Stimulated activated CD4-positive, alpha-beta T cell treated with anti-CD3 and anti-CD28 coated beads, Interleukin-4, amount 100 ng/mL, for 1 hour (primary cell): ENCODE measurements at regions not wholly inside any gene's neighbourhood (a gene's known extent, or its start where the extent isn't known, plus 50 kb on each side); places are given as distances from the start of the nearest gene placed in this dataset.
"Not testable (repeated sequence)": the region's sequence is repeated elsewhere in the genome, so short reads cannot be mapped to it uniquely, and the experiment has no call there.

Experiments used
- DNase-seq: peaks from one replicate; pipeline ENCODE4 v3.0.0-alpha.2; 2020

DNA sequence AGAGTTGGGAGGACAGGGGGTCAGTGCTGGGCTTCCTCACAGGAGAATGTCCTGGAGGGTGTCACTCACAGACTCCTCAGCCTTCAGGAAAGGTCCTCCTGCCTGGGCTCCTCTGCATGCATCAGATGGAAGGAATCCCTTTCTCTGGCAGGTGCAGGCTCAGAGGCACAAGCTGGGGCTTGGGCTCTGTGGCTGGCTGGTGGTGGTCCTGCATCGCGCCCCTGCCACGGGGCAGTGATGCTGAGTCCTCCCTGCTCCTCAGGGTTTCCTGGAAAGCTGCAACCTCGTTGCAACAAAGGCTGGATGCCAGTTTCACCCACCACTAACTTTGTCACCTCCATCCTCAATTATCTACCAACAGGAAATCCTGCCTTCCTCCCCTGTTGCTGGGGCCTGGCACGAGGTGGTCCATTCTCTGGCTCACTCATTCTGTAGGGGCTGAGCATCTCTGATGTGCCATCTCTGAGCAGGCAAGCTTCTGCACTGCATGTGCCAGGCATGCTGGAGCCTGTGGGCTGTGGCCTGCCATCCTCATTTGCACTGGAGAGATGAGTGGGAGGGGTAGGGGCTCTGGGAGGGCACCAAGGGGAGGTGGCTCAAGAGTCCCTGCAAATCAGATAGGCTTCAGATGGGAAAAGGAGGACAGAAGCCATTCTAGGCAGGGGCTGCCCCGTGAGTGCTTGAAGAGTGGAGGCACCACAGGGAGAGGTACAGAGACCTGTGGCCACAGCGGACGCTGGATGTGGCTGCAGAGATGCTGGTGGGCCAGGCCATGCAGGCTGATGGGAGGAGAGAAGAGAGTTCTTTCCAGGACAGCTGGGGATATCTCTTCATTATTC lies 272.6 kb upstream of the HS6ST1 start:
- no peak for DNase-seq

DNA sequence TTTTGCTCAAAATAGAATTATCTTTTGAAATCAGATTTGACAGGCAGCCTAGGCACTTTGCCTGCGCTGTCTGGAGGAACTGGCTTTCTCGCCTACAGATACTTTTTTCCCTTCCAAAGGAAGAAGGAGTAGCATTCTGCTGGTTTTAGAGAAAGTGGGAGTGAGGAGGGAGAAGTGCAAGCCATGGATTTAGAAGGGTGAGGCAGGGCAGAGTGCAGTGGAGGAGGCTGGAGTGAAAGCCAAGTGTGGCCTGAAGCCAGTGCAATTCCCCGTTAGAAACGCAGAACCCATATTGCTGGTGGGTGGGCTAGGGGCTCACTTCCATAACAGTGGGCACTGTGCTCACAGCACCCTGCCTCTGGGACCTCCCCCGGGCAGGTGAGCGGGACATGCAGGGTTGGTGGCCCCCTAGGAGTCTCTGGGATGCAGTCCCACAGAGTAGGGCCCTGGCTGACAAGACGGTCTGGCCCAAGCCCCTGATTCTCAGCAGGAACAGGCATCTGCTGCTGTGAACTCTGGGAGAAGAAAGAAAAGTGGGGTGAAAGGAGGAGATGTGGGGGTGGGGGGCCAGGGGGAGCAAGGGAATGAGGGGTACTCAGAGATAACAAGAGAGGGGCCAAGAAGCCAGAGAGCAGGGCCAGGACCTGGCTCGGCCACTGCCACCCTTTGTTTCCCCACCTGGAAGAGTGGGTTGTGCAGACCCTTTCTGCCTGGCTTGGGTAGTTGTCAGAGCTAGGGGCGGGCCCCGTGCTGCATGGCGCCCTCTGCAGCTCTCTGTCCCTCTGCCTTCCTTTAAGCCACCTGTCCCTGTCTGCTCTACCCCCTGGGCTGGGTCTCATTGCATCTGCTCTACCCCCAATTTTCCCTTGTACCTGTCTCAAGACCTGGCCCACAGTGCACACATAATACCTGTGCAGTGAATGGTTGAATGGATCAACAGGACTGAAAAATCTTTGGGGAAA lies 273.5 kb upstream of the HS6ST1 start:
- DNase-seq, result no peak

DNA sequence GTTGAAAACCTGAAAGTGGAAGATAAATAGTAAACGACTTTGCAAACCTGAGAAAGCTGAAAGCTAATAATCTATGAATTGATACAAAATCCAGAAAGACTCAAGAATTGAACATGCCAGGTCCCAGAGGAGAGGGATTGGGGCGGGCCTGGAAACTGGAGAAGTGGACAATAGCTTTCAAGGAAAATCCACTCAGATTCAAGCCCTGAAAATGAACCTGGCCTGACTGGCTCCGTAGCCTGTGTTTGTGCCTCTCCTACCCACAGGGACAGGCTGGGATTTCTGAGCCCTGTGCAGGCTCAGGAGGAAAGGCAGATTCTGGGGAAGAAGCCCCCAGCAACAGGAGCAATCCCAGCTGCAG lies 274.8 kb upstream of the HS6ST1 start:
- DNase-seq, result no peak

DNA sequence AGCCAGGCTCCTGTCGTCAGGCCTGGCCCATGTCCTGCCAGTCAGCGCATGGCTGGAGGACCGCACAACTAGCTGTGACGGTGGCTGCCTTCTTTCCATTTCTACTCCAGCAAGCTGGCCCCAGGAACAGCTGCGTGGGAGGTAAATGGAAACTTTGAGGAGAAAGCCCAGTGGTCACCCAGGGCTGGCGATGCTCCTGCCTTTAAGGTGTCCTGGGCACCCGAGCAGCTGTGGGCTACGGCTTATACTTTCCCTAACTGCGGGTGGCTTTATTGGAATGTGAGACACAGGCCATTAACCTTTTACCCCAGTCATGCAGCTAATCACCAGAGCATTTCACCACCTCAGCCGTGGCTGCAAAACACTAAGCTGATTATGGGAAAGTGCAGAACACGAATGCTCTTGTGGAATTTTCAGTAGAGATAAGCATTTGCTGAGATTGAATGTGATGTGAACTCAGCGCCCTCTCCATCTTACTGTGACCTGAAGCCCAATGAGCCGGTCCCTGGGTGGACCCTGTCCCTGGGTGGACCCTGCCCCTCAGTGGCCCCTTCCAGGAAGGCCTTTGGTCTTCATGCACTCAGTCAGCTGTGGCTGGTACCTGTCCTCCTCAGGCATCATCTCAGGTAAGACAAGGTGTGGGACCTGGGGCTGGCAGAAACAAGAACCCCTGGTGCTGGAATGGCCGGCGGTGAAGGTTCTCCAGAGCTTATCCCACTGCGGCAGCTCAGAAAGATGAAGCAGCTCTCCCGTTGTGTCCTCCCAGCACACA lies 275.4 kb upstream of the HS6ST1 start:
- no peak for DNase-seq

DNA sequence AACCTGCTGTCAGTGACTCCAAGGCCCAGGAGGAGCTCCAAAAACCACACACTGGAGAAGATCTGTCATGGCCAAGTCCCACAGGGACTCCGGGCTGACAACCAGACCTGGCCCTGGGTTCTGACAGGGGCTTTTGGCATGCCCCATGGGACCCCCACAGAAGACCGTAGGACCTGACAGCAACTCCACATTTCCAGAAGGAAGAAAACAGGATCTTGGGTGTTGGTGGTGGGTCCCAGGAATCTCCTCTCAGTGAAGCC lies 275.9 kb upstream of the HS6ST1 start:
- no peak for DNase-seq

DNA sequence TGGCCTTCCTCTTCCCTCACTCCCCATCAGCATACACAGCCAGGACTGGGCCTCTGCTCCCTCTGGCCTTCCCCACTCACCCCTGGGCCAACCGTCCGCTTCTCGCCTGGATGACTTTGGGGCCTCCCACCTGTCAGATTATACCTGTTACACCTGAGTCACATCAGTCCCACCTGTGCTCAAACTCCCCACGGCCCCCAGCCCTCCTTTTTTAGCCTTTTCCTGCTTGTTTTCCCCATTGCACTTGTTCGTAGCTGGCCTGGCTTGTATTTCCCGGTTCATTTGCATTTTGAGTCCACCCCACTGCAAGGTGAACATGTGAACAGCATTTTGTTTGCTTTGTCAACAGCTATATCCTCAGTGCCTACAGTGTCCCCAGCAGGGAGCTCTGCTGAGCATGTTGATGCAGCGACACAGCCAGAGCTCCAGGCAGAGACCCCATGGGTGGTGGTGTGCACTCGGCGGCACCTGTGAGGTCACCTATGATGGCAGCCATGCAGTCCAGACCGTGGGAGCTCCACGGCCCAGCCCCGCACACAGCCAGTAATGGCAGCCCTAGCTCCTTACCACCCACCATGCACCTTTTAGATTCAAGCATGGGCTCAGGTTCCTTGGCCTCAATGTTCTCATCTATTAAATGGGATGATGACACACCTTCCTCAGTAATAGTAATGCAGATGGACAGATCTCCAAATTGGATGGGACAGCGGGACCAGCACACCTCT lies 276.4 kb upstream of the HS6ST1 start:
- no peak for DNase-seq

DNA sequence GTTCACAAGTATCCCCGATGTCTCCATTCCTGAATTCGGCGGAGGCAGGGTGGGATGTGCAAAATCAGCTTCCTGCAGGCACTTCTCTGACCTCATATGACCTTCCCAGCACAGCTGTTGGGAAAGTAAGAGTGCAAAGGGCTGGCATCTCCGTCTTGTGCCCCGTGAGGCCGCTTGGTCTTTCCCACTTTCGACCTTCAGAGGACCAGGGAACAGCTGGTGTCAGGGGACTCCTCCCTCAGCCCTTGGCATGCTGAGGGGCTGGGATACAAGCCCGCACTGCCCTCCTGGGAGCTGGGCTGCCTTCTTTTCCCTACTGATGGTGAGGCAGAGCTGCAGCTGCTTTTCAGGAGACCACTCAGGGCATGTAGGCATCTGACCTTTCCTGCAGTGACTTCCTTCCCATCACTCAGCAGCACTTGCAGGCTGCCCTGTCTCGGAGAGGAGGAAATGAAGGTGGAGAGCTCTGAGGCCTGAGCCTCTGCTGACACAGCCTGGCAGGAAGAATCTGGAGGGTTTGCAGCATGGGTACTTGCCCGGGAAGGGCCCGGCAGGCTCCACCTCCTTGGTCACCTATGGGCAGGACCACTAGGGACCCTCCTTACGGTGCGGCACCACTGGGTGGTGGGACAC lies 277.2 kb upstream of the HS6ST1 start:
- DNase-seq, result no peak

DNA sequence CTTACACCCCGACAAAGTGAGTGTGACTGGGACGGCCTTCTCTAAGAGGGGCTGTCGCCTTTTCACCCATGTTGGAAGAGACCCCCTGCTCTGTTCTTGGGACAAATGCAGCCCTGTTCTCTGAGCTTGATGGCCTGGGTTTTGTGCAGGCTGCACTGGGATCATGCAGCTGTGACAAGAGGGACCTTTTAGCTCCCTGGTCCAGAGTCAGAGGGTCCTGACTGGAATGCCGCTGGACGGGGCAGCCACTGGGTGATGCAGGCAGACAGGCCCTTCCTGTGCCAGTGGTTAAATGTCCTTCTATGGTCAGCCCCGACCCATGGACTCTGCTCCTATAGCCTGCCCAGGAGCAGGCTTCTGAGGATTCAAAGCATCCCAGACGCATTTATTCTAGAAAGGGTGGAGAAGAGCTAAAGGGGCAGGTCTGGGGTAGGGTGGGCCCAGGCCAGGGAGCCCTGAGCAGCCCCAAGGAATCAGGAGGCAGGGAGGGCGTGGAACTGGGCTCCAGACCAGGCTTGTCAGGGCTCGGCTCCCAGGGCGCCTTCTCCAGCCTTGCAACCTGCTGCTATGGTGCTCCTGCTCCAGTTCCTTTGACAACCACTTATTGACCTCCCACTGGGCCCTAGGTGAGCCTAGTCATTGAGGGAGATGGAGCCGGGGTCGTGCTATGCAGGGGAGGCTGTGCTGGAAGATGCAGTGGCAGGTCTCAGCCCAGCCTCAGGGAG lies 277.9 kb upstream of the HS6ST1 start:
- no peak for DNase-seq

DNA sequence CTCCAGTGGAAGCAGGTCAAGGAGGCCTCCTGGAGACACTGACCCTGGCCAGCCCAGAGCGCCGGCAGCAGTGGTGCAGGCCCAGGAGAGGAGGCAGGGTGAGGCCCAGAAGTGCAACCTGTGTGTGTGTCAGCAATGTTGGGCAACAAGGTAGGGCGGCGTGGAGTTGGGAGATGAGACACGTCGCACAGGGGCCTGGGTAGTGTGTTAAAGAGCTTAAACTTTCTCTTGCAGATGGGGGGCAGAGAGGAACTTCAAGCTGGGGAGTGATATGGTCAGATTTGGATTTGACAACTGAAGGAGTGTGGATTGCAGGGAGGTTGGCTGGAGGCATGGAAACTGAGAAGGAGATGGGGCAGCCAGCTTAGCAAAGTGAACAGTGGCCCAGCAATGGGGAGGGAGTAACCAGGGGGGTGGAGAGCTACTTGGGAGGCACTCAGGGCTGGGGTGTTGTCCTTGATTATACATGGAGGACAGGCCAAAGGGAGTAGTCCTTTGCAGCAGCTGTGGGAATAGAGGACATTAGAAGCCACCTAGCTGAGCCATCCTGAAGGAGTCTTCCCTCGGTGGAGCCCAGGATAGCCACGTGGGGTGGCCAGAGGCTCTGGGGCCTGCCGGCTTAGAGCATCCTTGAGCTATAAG lies 278.6 kb upstream of the HS6ST1 start:
- DNase-seq, result no peak

DNA sequence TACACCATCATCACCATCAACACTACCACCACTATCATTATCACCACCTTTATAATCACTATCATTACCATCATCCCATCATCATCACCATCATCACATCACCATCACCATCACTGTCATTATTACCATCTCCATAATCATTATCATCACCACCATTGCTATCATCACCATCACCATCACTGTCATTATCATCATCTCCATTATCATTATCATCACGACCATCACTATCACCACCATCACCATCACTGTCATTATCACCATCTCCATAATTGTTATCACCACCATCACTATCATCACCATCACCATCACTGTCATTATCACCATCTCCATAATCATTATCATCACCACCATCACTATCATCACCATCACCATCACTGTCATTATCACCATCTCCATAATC lies 279.6 kb upstream of the HS6ST1 start:
- not testable (repeated sequence) for DNase-seq

DNA sequence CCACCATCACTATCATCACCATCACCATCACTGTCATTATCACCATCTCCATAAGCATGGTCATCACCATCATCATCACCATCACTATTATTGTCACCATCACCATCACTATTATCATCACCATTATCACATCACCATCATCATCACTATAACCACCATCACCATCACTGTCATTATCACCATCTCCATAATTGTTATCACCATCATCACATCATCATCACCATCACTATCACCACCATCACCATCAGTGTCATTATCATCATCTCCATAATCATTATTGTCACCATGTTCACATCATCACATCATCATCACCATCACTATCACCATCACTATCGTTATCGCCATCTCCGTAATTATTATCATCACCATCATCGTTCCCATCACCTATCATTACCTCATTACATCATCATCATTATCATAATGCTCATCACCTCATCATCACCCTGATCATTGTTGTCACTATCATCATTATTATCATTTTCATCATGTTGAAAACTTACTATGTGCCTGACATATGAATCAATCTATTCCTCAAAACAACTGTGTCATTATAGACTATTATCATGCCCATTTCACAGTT lies 280.3 kb upstream of the HS6ST1 start:
- DNase-seq, result no peak

DNA sequence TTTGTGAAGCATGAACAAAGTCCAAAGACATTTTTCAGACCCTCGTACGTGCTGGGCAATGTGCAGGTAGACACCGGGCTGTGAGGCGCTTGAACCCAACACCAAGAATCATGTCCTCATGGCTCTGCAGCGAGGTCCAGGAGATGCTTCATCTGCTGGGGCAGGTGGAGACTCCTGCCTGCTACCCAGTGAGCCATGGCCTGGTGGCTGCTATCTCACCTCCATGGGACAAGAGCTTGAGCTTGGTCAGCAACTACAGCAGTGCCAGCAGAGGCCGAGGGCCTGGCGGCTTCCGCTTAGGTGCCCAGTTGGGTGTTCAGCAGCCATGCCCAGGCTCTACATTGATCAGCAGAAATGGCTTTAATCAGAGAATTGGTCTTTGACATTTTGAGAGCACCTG lies 281.0 kb upstream of the HS6ST1 start:
- no peak for DNase-seq

DNA sequence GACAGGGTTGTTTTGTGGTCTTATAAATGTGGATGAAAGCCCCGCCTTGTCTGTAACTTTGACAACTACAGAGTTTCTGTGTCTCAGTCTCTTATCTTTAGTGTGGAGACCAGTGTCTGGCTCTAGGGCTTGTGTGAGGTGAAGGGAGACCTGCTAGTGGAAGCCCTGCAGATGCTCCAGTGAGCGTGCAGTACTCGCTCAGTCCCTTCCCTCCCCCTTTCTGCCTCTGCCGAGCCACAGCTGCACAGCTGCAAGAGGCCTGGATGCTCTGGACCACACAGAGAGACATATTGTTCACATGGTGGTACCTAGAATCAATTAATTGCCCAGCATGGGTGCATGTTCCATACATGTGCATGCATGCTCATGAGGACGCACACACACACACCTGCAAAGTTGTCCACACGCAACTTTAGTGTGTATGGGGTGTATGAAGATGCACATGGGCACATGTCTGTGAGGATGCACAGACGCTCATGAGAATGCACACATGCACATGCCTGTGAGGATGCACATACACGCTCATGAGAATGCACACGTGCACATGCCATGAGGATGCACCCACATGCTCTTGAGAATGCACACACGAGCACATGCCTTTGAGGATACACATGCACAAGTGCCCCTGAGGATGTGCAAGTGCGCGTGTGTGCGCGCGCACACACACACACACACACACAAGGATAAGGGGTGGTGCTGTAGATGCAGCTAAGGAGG lies 282.1 kb upstream of the HS6ST1 start:
- DNase-seq, result no peak

DNA sequence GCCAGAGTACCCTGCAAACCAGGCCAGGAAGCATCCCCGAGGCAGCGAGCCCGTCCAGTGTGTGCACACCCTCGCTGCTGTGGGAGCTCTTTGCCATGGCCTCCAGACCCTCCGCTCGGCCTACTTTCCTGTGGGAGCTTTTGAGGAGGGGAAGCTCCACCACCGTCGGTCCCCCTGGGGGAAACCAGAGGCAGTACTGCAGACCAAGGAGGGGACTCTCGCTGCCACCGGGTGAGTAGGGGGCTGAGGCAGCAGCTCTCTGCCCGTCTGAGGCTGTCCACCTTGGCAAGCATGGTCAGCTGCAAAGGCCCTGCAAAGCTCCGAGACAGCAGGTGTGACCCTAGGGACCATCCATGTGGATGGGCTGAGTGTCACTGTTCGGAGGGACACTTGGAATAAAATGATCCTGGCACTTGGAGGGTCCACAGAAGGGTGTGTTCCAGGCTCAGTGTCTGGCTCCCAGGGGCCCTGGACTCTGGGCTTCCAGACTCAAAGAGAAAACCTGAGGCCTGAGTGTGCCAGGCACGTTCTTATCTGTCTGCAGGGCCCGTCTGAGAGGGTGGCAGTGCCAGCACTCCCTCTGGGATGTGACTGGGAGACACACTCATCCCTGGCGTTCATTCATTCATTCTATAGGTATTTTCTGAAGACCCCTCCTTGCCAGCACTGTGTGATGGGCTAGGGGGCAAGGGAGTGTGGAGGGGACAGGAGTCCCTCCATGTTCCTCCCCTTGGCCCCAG lies 282.8 kb upstream of the HS6ST1 start:
- no peak for DNase-seq

DNA sequence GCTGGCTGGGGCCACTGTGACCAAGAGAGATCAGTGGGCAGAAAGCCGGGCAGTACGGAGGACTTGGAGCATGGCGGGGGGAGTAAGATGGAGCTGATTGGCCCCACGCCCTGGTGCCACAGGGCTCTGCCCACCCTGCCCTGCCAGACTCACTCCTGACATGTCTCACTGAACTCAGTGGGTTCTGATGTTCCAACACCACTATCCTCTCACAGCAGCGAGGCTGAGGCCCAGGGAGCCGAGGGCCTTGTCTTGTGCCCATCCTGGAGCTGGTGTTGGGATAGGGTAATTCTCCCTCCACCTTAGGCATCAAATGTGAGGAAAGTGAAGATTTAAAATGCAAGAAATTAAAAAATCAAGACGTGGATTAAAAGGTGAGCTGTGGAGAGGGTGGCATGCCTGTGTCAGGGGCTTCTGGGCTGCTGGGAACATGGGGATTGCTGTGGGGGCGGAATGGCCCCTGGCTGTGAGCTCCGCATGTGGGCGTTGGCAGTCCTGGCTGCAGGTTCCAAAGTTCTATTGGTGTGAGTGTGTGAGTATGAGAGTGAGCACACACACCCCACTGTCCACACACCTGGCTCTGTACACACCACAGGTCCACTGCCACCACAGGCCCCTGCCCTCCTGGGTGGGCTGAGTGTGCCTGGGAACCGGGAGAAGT lies 283.5 kb upstream of the HS6ST1 start:
- no peak for DNase-seq

DNA sequence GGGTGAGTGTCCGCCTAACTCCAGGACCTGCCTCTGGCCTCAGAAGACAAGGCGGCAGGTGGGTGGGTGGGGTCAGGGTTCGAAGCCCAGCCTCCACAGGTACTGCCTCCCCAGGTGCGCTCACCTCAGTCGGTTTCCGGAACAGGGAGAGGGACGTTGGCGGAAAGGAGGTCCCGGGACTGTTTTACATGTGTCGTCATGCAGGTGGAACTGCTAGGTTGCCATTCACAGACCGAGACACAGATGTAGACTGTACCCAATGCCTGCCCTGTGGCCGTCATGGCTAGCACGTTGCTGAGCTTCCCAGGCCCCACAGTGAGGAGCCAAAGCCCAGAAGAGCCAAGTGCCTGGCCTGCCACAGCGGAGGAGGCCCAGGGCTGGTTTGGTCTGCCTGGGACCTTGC lies 284.0 kb upstream of the HS6ST1 start:
- DNase-seq, result no peak

DNA sequence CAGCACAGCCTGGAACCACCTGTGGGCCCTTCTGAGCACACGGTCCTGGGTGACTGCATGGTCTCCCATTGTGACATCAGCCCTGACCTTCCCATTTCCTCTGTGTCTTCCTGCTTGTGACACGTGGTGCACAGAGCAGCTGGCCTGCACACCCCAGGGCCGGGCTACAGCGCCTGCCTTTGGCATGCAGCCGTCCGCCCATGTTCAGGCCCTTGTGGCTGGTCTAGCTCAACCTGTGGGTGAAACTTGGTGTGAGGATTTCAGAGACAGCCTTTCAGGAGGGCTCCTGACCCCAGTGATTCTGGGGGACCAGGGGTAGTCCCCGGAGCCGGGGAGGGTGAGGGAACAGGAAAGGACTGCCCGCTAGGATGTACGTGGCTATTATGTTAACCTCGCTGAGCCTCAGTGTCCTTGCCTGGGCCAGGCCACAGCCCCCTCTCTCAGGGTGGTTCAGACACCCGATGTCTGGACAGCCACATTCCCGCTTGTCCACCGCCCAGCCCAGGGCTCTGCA lies 284.8 kb upstream of the HS6ST1 start:
- no peak for DNase-seq

DNA sequence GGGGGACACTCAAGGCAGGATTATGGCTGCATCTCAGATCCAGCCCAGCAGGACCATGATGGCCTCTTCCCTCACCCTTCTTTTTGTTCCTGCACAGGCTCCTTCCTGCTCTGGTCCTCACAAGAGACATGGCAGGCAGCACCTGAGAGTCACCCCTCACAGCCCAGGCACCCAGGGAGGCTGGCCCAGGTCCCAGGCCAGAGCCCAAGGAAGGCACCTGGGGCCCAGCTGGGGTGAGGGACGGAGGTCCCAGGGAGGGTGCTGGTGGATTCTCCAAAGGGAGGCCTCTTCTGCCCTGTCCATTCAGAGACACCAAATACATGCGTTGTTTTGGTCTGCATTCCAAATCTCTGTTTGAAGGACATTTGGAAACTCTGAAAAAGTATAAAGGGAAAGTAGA lies 285.4 kb upstream of the HS6ST1 start:
- DNase-seq, result no peak

DNA sequence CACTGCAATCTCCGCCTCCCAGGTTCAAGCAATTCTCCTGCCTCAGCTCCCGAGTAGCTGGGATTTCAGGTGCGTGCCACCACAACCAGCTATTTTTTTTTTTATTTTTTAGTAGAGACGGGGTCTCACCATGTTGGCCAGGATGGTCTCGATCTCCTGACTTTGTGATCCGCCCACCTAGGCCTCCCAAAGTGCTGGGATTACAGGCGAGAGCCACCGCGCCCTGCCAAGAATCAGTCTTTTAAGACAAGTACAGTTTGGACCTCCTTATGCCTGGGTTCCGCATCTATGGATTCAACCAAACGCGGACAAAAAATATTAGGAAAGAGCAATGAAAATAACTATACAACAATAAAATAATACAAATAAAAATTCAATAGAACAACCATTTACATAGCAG lies 285.9 kb upstream of the HS6ST1 start:
- not testable (repeated sequence) for DNase-seq
